ENCODE measurements at regions not wholly inside any gene's neighbourhood (a gene's known extent, or its start where the extent isn't known, plus 50 kb on each side); places are given as distances from the start of the nearest gene placed in this dataset.

DNA sequence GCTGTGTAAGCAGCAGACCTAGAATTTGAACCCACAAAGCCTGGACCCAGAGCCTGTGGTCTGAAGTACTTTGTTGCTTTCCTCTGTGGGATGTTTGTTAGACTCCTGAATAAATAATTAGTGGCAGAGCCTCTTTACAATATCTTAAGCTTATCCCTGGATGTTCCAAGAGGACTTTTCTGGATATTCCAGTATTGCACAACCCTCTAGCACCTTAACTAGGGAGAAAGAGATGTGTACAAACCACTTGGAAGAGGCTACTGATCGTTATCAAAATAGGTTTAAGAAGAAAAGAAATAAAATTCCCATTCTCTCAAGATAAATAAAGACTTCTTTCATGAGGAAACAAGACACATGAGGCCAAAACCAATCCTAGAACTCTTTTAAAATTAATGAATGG, 632.4 kb downstream of the CDH11 start:
- TF ChIP-seq, protein P1, sequence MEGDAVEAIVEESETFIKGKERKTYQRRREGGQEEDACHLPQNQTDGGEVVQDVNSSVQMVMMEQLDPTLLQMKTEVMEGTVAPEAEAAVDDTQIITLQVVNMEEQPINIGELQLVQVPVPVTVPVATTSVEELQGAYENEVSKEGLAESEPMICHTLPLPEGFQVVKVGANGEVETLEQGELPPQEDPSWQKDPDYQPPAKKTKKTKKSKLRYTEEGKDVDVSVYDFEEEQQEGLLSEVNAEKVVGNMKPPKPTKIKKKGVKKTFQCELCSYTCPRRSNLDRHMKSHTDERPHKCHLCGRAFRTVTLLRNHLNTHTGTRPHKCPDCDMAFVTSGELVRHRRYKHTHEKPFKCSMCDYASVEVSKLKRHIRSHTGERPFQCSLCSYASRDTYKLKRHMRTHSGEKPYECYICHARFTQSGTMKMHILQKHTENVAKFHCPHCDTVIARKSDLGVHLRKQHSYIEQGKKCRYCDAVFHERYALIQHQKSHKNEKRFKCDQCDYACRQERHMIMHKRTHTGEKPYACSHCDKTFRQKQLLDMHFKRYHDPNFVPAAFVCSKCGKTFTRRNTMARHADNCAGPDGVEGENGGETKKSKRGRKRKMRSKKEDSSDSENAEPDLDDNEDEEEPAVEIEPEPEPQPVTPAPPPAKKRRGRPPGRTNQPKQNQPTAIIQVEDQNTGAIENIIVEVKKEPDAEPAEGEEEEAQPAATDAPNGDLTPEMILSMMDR (optimal IDR thresholded peaks at IDR 0.05 in 1 of 3, IDR thresholded peaks at IDR 0.05 in 1 of 3, conservative IDR thresholded peaks at IDR 0.05 in 1 of 3; ENCODE audit: extremely low read depth in 1 of 3, insufficient read depth in 2 of 3, low read length in 3 of 3) = no peak
- TF ChIP-seq EZH2 (IDR thresholded peaks at IDR 0.05; ENCODE audit: low read length) = no peak

Data from keratinocyte (primary cell).